SK-N-SH (cell line): ENCODE measurements at regions not wholly inside any gene's neighbourhood (a gene's known extent, or its start where the extent isn't known, plus 50 kb on each side); places are given as distances from the start of the nearest gene placed in this dataset.
"Not testable (repeated sequence)": the region's sequence is repeated elsewhere in the genome, so short reads cannot be mapped to it uniquely, and the experiment has no call there.

Experiments used
- CTCF ChIA-PET: fragments of 300-600, 350-600 bp; formaldehyde crosslinking; extraction: SDS; loops from one replicate; lab custom pipeline; 2021; lab: Yijun Ruan, JAX
- POLR2A ChIA-PET: fragments of 350-600 bp; sonication (Branson Sonifier 250); formaldehyde crosslinking; extraction: SDS; loops from one replicate; lab custom pipeline; 2020; ENCODE audit warnings: antibody characterized with exemption, inconsistent platforms; lab: Yijun Ruan, JAX
- DNase-seq: peaks from one replicate; pipeline ENCODE4 v3.0.0; 2012
- H2AFZ ChIP-seq: fragments of 200-600 bp; sonication (generic); 2 replicates; pipeline ENCODE4 v1.8.1; 2016; ENCODE audit warnings: antibody characterized with exemption, mild to moderate bottlenecking, low read depth
- H3F3A ChIP-seq: fragments of 200-600 bp; sonication (generic); replicated peaks from 2 replicates; pipeline ENCODE3; 2016; ENCODE audit warnings: antibody characterized with exemption, mild to moderate bottlenecking; ENCODE audit not compliant: insufficient read depth
- H3K27ac ChIP-seq, 2 experiments: fragments of 200-500 bp in 1 of 2; fragments of 200-600 bp in 1 of 2; sonication (Bioruptor generic) in 1 of 2; sonication (generic), shearing (Covaris generic) in 1 of 2; 2 replicates each; pipeline versions ENCODE4 v1.5.1 to v1.6.1; 2014 to 2016; ENCODE audit warnings: low read depth in 2 of 2, inconsistent platforms in 1 of 2, low read length in 1 of 2, mild to moderate bottlenecking in 1 of 2, mixed read lengths in 1 of 2
- H3K27me3 ChIP-seq: fragments of 200-600 bp; sonication (generic), shearing (Covaris generic); 2 replicates; pipeline ENCODE4 v1.6.1; 2016; ENCODE audit warnings: mixed run types; ENCODE audit not compliant: insufficient read depth
- H3K36me3 ChIP-seq, 2 experiments: fragments of 200-500 bp in 1 of 2; fragments of 200-600 bp in 1 of 2; sonication (Bioruptor generic) in 1 of 2; sonication (generic) in 1 of 2; replicated peaks in 1 of 2; 2 replicates each; pipeline versions ENCODE3 to v1.5.1; 2014 to 2016; ENCODE audit warnings: low read length in 1 of 2, mild to moderate bottlenecking in 1 of 2; ENCODE audit not compliant: insufficient read depth in 2 of 2, control insufficient read depth in 1 of 2
- H3K4me1 ChIP-seq, 2 experiments: fragments of 200-500 bp in 1 of 2; fragments of 200-600 bp in 1 of 2; sonication (Bioruptor generic) in 1 of 2; sonication (generic), shearing (Covaris generic) in 1 of 2; 2 replicates each; pipeline versions ENCODE4 v1.5.1 to v1.6.1; 2014 to 2016; ENCODE audit warnings: low read depth in 1 of 2, low read length in 1 of 2, mixed run types in 1 of 2; ENCODE audit not compliant: insufficient read depth in 2 of 2, control insufficient read depth in 1 of 2
- H3K4me2 ChIP-seq: fragments of 200-600 bp; sonication (generic), shearing (Covaris generic); 2 replicates; pipeline ENCODE4 v1.6.1; 2017; ENCODE audit warnings: mixed run types
- H3K4me3 ChIP-seq, 2 experiments: fragments of 200-500 bp in 1 of 2; fragments of 200-600 bp in 1 of 2; sonication (Bioruptor generic) in 1 of 2; sonication (generic), shearing (Covaris generic) in 1 of 2; 2 replicates each; pipeline versions ENCODE4 v1.5.1 to v1.8.1; 2014 to 2016; ENCODE audit warnings: low read depth in 2 of 2, inconsistent platforms in 1 of 2, low read length in 1 of 2, mild to moderate bottlenecking in 1 of 2, mixed read lengths in 1 of 2, moderate library complexity in 1 of 2
- H3K79me2 ChIP-seq: fragments of 200-600 bp; sonication (generic); 2 replicates; pipeline ENCODE4 v1.8.1; 2017; ENCODE audit warnings: mild to moderate bottlenecking; ENCODE audit not compliant: insufficient read depth
- H3K9ac ChIP-seq: fragments of 200-600 bp; sonication (generic); 2 replicates; pipeline ENCODE4 v1.6.1; 2017; ENCODE audit warnings: mixed run types
- H3K9me2 ChIP-seq: fragments of 200-600 bp; sonication (generic); 2 replicates; pipeline ENCODE4 v1.6.1; 2017; ENCODE audit warnings: mixed run types
- H3K9me3 ChIP-seq: fragments of 200-600 bp; sonication (generic); 2 replicates; pipeline ENCODE4 v1.6.1; 2017; ENCODE audit warnings: mixed run types, mild to moderate bottlenecking, moderate library complexity
- H4K20me1 ChIP-seq: fragments of 200-600 bp; sonication (generic); 2 replicates; pipeline ENCODE4 v1.6.1; 2017; ENCODE audit warnings: mild to moderate bottlenecking, mixed run types; ENCODE audit not compliant: insufficient read depth
- CTCF ChIP-seq: fragments of 200-600 bp; sonication (generic); IDR thresholded peaks from 2 replicates; pipeline ENCODE4 v1.6.1; 2017; ENCODE audit warnings: antibody characterized with exemption, mild to moderate bottlenecking, moderate library complexity
- EP300 ChIP-seq, 2 experiments: IDR thresholded peaks; 2 replicates each; pipeline versions ENCODE4 v1.4.0 to v1.6.1; 2012; ENCODE audit warnings: borderline replicate concordance in 1 of 2, low read depth in 1 of 2, low read length in 1 of 2
- FOXJ3 ChIP-seq: sonication (generic); formaldehyde crosslinking; IDR thresholded peaks from 2 replicates; pipeline ENCODE4 v1.5.1; 2020; ENCODE audit warnings: mild to moderate bottlenecking, missing genetic modification reagents
- FOXM1 ChIP-seq: IDR thresholded peaks from 2 replicates; pipeline ENCODE4 v1.4.0; 2012; ENCODE audit warnings: low read depth, mild to moderate bottlenecking
- GABPA ChIP-seq: IDR thresholded peaks from 2 replicates; pipeline ENCODE4 v1.4.0; 2012; ENCODE audit warnings: low read depth, mild to moderate bottlenecking
- GATA2 ChIP-seq: sonication (generic); formaldehyde crosslinking; IDR thresholded peaks from 2 replicates; pipeline ENCODE4 v1.5.0; 2020; ENCODE audit warnings: mild to moderate bottlenecking, missing genetic modification reagents
- IRF3 ChIP-seq: fragments of 150-350 bp; IDR thresholded peaks from 2 replicates; pipeline ENCODE4 v1.6.1; 2016; ENCODE audit warnings: mild to moderate bottlenecking, low read depth, low read length
- JUND ChIP-seq: IDR thresholded peaks from 2 replicates; pipeline ENCODE4 v1.4.0; 2012
- RAD21 ChIP-seq: IDR thresholded peaks from 2 replicates; pipeline ENCODE4 v1.6.1; 2012; ENCODE audit warnings: mild to moderate bottlenecking, low read length
- RCOR1 ChIP-seq: fragments of 150-350 bp; IDR thresholded peaks from 2 replicates; pipeline ENCODE4 v1.6.1; 2017; ENCODE audit warnings: antibody characterized with exemption, low read length
- RXRA ChIP-seq: IDR thresholded peaks from 2 replicates; pipeline ENCODE4 v1.4.0; 2012; ENCODE audit warnings: low read depth, mild to moderate bottlenecking, borderline replicate concordance
- SIN3A ChIP-seq: IDR thresholded peaks from 2 replicates; pipeline ENCODE4 v1.6.1; 2012; ENCODE audit warnings: low read depth, mild to moderate bottlenecking, low read length, moderate library complexity, borderline replicate concordance
- SMC3 ChIP-seq: IDR thresholded peaks from 2 replicates; pipeline ENCODE4 v1.6.1; 2012; ENCODE audit warnings: low read depth, low read length, improper control_type of control experiment
- TCF12 ChIP-seq: IDR thresholded peaks from 2 replicates; pipeline ENCODE4 v1.4.0; 2012
- TEAD4 ChIP-seq: IDR thresholded peaks from 2 replicates; pipeline ENCODE4 v1.4.0; 2012; ENCODE audit warnings: mild to moderate bottlenecking, borderline replicate concordance; ENCODE audit not compliant: insufficient read depth
- YY1 ChIP-seq: IDR thresholded peaks from 2 replicates; pipeline ENCODE4 v1.4.0; 2012; ENCODE audit warnings: low read depth, mild to moderate bottlenecking
- WGBS: methylation state at CpG from one replicate; pipeline ENCODE4 v1.1.6; 2017; ENCODE audit warnings: low lambda C conversion rate; 5-methylcytosine and 5-hydroxymethylcytosine counted together
- TF ChIP-seq, protein P1 (sequence below): IDR thresholded peaks from 2 replicates; pipeline ENCODE4; 2012

- H3K36me3 ChIP-seq = no peaks in the 10 kb centered on the region
- H3K9me2 ChIP-seq = no peaks in the 10 kb centered on the region
- CTCF ChIA-PET = interaction anchor here (11.8 kb wide), 1 partner anchor 441 kb away, joined by 178 read pairs; no protein-coding TSS in a partner anchor
- H3F3A ChIP-seq = no peaks in the 10 kb centered on the region
- H3K4me3 ChIP-seq = no peak overlapping the region
- no peak overlapping the region for H3K27ac ChIP-seq
- no peak overlapping the region for H3K9ac ChIP-seq
- H3K27me3 ChIP-seq = peaks cover 62% of the 10 kb centered on the region
- WGBS = 25% methylated on average over 18 of the region's 18 CpGs
- no peak overlapping the region for H2AFZ ChIP-seq
- H3K79me2 ChIP-seq = no peaks in the 10 kb centered on the region
- DNase-seq = no peak
- no peaks in the 10 kb centered on the region for H3K9me3 ChIP-seq
- no peak overlapping the region for H3K4me2 ChIP-seq
- no peaks in the 10 kb centered on the region for H3K4me1 ChIP-seq
- POLR2A ChIA-PET = no interaction called here
- no peak for TF ChIP-seq YY1
- TF ChIP-seq SMC3 = no peak
- TF ChIP-seq GABPA = no peak
- TF ChIP-seq RXRA = no peak
- no peak for TF ChIP-seq IRF3
- no peak for TF ChIP-seq FOXJ3 (CRISPR knock-in tag)
- H4K20me1 ChIP-seq = no peaks in the 10 kb centered on the region
These were observed 179.2 kb downstream of the IRF8 start for GRCh38 chr16:86078121-86078600.

DNA sequence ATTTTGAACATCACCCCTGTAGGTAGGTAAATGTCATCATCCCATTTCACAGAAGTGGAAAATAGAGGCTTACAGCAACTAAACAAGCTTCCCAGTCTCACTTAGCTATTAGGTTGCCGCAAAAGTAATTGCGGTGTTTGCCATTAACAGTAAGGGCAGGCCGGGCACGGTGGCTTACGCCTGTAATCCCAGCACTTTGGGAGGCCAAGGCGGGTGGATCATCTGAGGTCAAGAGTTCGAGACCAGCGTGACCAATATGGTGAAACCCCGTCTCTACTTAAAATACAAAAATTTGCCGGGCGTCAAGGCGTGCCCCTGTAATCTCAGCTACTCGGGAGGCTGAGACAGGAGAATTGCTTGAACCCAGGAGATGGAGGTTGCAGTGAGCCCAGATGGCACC lies 179.7 kb downstream of the IRF8 start:
- H3K36me3 ChIP-seq, H3K79me2 ChIP-seq, H3K9ac ChIP-seq, H3K9me2 ChIP-seq, H3K9me3 ChIP-seq, H3K4me1 ChIP-seq, H4K20me1 ChIP-seq, H3K4me2 ChIP-seq, H3K27ac ChIP-seq, POLR2A ChIA-PET, H3F3A ChIP-seq, H3K4me3 ChIP-seq, H2AFZ ChIP-seq, DNase-seq: not testable (repeated sequence)
- CTCF ChIA-PET = interaction anchor here (11.8 kb wide), 1 partner anchor 441 kb away, joined by 178 read pairs; no protein-coding TSS in a partner anchor
- WGBS = 51% methylated on average over 13 of the region's 13 CpGs
- peaks cover 67% of the 10 kb centered on the region for H3K27me3 ChIP-seq

DNA sequence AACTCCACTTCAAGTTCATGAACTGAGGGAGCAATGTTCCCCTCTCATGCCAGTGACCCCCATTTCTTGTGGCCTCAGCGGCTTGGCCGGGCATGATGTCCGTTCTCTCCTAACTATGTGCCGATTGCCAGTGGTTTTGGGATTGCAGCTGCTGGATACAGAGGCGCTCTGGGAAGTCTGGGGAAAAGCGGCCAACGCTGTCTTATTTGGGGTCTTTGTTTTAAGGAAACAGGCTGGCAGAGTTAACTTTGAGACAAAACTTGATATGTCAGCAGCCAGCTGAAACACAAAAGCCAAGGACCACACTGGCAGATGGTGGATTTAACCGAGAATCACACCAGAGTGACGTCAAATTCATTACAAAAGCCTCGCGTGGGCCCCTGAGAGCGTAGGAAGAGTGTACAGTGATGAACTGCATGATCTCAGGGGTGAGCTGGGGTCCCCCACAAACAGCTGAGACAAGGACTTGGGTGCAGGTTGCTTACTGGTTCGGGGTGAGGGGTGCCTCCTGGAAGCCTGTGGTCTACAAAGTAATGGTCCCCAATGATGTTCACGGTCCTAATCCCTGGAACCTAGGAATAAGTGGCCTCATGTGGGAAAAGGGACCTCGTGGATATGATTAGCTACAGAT lies 180.4 kb downstream of the IRF8 start:
- Histone ChIP-seq H3K79me2 (no peaks in the 10 kb centered on the region), H3F3A (no peaks in the 10 kb centered on the region), H3K27me3 (peaks cover 74% of the 10 kb centered on the region), H3K4me3 (no peak overlapping the region), H3K36me3 (no peaks in the 10 kb centered on the region), H3K9ac (no peak overlapping the region), H3K9me3 (no peaks in the 10 kb centered on the region), H2AFZ (no peak overlapping the region), H3K27ac (no peak overlapping the region), H3K4me1 (no peaks in the 10 kb centered on the region), H4K20me1 (no peaks in the 10 kb centered on the region), H3K9me2 (no peaks in the 10 kb centered on the region), H3K4me2 (no peak overlapping the region)
- ChIA-PET CTCF (interaction anchor here (11.8 kb wide), 1 partner anchor 440 kb away, joined by 178 read pairs; no protein-coding TSS in a partner anchor), POLR2A (no interaction called here)
- 19% methylated on average over 15 of the region's 15 CpGs for WGBS
- no peak for DNase-seq
- TF ChIP-seq YY1 (no peak), SIN3A (no peak), RAD21 (no peak), CTCF (no peak), GATA2 (no peak), IRF3 (no peak), GABPA (no peak), SMC3 (no peak), TCF12 (no peak), EP300 (IDR thresholded peaks at IDR 0.05; ENCODE audit: borderline replicate concordance in 1 of 2, low read depth in 1 of 2, low read length in 1 of 2) (no peak), JUND (no peak), TEAD4 (no peak), RCOR1 (no peak), FOXM1 (no peak), RXRA (no peak)
- TF ChIP-seq, protein P1, sequence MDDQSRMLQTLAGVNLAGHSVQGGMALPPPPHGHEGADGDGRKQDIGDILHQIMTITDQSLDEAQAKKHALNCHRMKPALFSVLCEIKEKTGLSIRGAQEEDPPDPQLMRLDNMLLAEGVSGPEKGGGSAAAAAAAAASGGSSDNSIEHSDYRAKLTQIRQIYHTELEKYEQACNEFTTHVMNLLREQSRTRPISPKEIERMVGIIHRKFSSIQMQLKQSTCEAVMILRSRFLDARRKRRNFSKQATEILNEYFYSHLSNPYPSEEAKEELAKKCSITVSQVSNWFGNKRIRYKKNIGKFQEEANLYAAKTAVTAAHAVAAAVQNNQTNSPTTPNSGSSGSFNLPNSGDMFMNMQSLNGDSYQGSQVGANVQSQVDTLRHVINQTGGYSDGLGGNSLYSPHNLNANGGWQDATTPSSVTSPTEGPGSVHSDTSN = no peak
